Right lobe of liver (tissue), 6 donors: ENCODE measurements at regions not wholly inside any gene's neighbourhood (a gene's known extent, or its start where the extent isn't known, plus 50 kb on each side); places are given as distances from the start of the nearest gene placed in this dataset.

Source experiments
- ATAC-seq, 4 donors: fragments of 200-7000 bp; cut with Tn5 transposase; one replicate each; pipeline ENCODE4 v1.9.1; 2020; ENCODE audit warnings: mild to moderate bottlenecking in 4 of 4, moderate library complexity in 4 of 4
- DNase-seq, 3 donors: peaks; one replicate each; pipeline ENCODE4 v3.0.0-alpha.2; 2020
- H3K27ac ChIP-seq, 3 donors: fragments of 200-600 bp; one replicate each; pipeline ENCODE4 v1.8.0; 2022
- H3K27me3 ChIP-seq, 2 donors: fragments of 200-600 bp; one replicate each; pipeline ENCODE4 v1.8.0; 2022
- H3K36me3 ChIP-seq, 4 donors: fragments of 200-600 bp; sonication (generic) in 1 of 4; one replicate each; pipeline versions ENCODE4 v1.5.1 to v1.8.0; 2017 to 2022; ENCODE audit warnings: control low read depth in 1 of 4
- H3K4me1 ChIP-seq, 4 donors: fragments of 200-600 bp; sonication (generic) in 1 of 4; one replicate each; pipeline versions ENCODE4 v1.5.1 to v1.8.0; 2017 to 2022; ENCODE audit warnings: control low read depth in 1 of 4
- H3K4me3 ChIP-seq, 3 donors: fragments of 200-600 bp; one replicate each; pipeline ENCODE4 v1.8.0; 2022
- H3K9me3 ChIP-seq, 4 donors: fragments of 200-600 bp; sonication (generic) in 1 of 4; one replicate each; pipeline versions ENCODE4 v1.5.1 to v1.8.0; 2017 to 2022; ENCODE audit warnings: control low read depth in 1 of 4
- CTCF ChIP-seq, 4 donors: fragments of 200-600 bp in 3 of 4; fragments of 450-650 bp in 1 of 4; IDR thresholded peaks; one replicate each; pipeline versions ENCODE4 v1.5.1 to v1.8.0; 2016 to 2022; ENCODE audit warnings: antibody characterized with exemption in 4 of 4, mild to moderate bottlenecking in 2 of 4
- POLR2A ChIP-seq: fragments of 450-650 bp; IDR thresholded peaks from one replicate; pipeline ENCODE4 v1.6.1; 2017; ENCODE audit warnings: antibody characterized with exemption, mild to moderate bottlenecking
- WGBS: methylation state at CpG from one replicate; pipeline ENCODE4 v1.1.6; 2018; ENCODE audit warnings: low coverage, low lambda C conversion rate; ENCODE audit not compliant: insufficient coverage; ENCODE audit errors: missing lambda C conversion rate; 5-methylcytosine and 5-hydroxymethylcytosine counted together
- intact Hi-C, 2 donors: fragments of 100-400 bp; cut with DNase I; formaldehyde crosslinking; loops; one replicate each; pipeline versions ENCODE4 v1.11.2 to v1.14.1; 2022
- donor health status: DM: no; HTN: yes; CAD: no.
- donor health status: DM: no; HTN: no; CAD: no.
- donor health status: DM: no; HTN: no; CAD: no.
- donor health status: DM: no; HTN: yes; CAD: no.
- donor health status: DM: no; HTN: yes; CAD: no.

GRCh38 chr5:126115059-126115629 lies 308.1 kb upstream of the GRAMD2B start:
- intact Hi-C loops, result no loop called here
- Histone ChIP-seq H3K9me3 (no peaks in the 10 kb centered on the region), H3K27me3 (no peaks in the 10 kb centered on the region), H3K4me3 (no peak overlapping the region), H3K36me3 (no peaks in the 10 kb centered on the region), H3K27ac (no peak overlapping the region), H3K4me1 (no peaks in the 10 kb centered on the region)
- no peak for DNase-seq
- TF ChIP-seq POLR2A (no peak), CTCF (IDR thresholded peaks at IDR 0.05) (no peak)
- ATAC-seq, result no peak
- WGBS, result 28% methylated on average over 2 of the region's 2 CpGs

GRCh38 chr5:126117044-126117443 lies 306.2 kb upstream of the GRAMD2B start:
- DNase-seq (no peak), ATAC-seq (no peak)
- intact Hi-C loops, result no loop called here
- Histone ChIP-seq H3K4me3 (no peak overlapping the region), H3K9me3 (no peaks in the 10 kb centered on the region), H3K36me3 (no peaks in the 10 kb centered on the region), H3K27me3 (no peaks in the 10 kb centered on the region), H3K27ac (no peak overlapping the region), H3K4me1 (no peaks in the 10 kb centered on the region)
- WGBS, result 42% methylated on average over 1 of the region's 1 CpG
- TF ChIP-seq POLR2A (no peak), CTCF (IDR thresholded peaks at IDR 0.05) (no peak)

GRCh38 chr5:126119887-126120442 lies 303.2 kb upstream of the GRAMD2B start:
- 64% methylated on average over 4 of the region's 4 CpGs for WGBS

GRCh38 chr5:126120939-126121338 lies 302.3 kb upstream of the GRAMD2B start:
- whole genome bisulfite sequencing, result 89% methylated on average over 1 of the region's 1 CpG
- H3K9me3 ChIP-seq, result no peaks in the 10 kb centered on the region
- H3K27ac ChIP-seq, result no peak overlapping the region
- no peak for DNase-seq
- TF ChIP-seq POLR2A (no peak), CTCF (IDR thresholded peaks at IDR 0.05) (no peak)
- no peaks in the 10 kb centered on the region for H3K27me3 ChIP-seq
- H3K4me1 ChIP-seq, result no peaks in the 10 kb centered on the region
- intact Hi-C loops, result no loop called here
- ATAC-seq, result no peak
- H3K36me3 ChIP-seq, result no peaks in the 10 kb centered on the region
- no peak overlapping the region for H3K4me3 ChIP-seq

More at GRCh38 chr5:126119887-126120442, 303.2 kb upstream of the GRAMD2B start:
- Histone ChIP-seq H3K9me3 (no peaks in the 10 kb centered on the region), H3K4me3 (no peak overlapping the region), H3K27me3 (no peaks in the 10 kb centered on the region), H3K4me1 (no peaks in the 10 kb centered on the region), H3K27ac (no peak overlapping the region), H3K36me3 (no peaks in the 10 kb centered on the region)
- ATAC-seq, result no peak
- intact Hi-C loops, result no loop called here
- DNase-seq, result no peak
- TF ChIP-seq POLR2A (no peak), CTCF (IDR thresholded peaks at IDR 0.05) (no peak)
